HG03135 (cell line): ENCODE measurements at regions not wholly inside any gene's neighbourhood (a gene's known extent, or its start where the extent isn't known, plus 50 kb on each side); places are given as distances from the start of the nearest gene placed in this dataset.

Experiments
- ATAC-seq: cut with Tn5 transposase; IDR thresholded peaks from one replicate; pipeline ENCODE4 v1.9.1; 2021; ENCODE audit warnings: mild to moderate bottlenecking, moderate library complexity; ENCODE audit not compliant: unreplicated experiment

DNA sequence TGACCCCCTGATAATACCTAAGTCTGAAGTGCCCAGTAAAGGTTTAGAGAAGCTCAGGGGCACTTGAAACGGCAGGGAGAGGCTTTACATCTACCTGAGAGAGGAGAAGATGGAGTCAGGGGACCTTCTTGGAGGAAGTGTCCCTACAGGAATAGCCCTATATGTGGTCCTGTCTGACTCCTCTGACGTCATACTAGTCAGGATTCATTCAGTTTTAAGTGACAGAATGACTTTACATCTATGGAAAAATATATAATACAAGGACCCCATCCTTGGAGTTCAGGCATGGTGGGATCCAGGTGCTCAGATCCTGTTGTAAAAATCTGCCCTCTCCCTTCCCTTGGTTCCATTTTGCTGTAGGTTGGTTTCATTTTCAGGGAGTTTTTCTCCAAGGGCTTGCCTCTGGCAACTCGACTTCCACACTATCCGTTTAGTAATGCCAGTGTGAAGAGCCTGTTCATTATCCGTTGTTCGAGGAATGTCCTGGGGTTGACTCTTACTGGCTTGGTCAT, 205.6 kb downstream of the IRF8 start:
- ATAC-seq: no peak

- ATAC-seq: no peak
These were observed 208.4 kb downstream of the IRF8 start for GRCh38 chr16:86107215-86107825.

DNA sequence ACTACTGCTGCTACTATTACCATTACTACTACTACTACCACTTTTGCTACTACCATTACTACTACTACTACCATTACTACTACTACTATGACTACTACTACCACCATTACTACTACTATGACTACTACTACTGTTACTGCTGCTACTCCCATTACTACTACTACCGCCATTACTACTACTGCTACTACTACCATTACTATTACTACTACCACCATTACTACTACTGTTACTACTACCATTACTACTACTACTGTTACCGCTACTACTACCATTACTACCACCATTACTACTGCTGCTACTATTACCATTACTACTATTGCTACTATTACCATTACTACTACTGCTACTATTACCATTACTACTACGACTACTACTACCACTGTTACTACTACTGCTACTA, 209.1 kb downstream of the IRF8 start:
- ATAC-seq: no peak

DNA sequence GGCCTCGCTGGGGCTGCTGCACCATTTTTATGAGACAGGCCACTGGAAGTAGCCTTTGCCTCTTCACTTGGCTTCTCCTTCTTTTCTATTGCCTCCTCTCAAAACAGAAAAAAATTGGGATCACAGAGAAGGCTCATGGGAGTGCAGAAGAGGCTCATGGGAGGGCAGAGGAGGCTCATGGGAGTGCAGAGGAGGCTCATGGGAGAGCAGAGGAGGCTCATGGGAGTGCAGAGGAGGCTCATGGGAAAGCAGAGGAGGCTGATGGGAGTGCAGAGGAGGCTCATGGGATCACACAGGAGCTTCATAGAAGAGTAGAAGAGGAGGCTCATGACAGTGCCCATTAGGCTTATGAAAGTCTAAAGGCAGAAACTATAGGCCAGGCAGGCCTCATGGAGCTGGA, 211.2 kb downstream of the IRF8 start:
- ATAC-seq: no peak

DNA sequence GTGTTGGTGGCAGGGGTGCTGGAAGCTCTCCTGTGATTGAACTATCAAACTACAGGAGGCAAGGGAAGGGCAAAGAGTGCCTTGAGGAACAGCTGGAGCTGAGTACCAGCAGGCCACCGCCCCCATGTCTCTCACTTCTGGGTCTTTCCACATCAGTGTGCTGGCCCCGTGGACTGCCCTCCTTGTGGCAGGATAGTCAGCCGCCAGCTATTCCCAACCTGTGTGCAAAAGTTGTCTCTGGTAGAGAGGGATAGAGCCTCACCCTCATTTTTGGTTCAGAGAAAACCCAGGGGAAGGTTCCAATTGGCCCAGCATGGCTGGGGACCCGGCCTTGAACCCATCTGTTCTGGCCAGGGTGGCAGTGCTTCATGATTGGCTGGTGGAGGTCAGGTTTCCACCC, 211.8 kb downstream of the IRF8 start:
- ATAC-seq: no peak

DNA sequence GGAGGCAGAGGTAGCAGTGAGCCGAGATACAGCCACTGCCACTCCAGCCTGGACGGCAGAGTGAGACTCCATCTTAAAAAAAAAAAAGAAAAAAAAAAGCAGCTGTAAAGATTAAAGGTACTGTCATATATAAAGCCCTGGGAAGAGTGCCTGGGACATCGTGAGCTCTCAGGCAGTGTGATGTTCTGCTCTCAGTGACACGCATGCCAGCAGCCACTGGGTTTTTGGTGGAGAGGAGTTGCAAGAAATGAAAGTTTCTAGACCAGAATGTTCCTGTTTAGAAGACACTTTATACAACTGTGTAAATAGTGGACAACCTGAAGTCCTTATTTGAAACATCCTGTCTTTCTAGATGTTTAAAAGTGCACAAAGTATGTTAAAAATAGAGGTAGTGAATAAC, 213.2 kb downstream of the IRF8 start:
- no peak for ATAC-seq

- no peak for ATAC-seq
These were observed 218.3 kb downstream of the IRF8 start for GRCh38 chr16:86117235-86117634.

- no peak for ATAC-seq
These were observed 218.8 kb downstream of the IRF8 start for GRCh38 chr16:86117756-86118155.

DNA sequence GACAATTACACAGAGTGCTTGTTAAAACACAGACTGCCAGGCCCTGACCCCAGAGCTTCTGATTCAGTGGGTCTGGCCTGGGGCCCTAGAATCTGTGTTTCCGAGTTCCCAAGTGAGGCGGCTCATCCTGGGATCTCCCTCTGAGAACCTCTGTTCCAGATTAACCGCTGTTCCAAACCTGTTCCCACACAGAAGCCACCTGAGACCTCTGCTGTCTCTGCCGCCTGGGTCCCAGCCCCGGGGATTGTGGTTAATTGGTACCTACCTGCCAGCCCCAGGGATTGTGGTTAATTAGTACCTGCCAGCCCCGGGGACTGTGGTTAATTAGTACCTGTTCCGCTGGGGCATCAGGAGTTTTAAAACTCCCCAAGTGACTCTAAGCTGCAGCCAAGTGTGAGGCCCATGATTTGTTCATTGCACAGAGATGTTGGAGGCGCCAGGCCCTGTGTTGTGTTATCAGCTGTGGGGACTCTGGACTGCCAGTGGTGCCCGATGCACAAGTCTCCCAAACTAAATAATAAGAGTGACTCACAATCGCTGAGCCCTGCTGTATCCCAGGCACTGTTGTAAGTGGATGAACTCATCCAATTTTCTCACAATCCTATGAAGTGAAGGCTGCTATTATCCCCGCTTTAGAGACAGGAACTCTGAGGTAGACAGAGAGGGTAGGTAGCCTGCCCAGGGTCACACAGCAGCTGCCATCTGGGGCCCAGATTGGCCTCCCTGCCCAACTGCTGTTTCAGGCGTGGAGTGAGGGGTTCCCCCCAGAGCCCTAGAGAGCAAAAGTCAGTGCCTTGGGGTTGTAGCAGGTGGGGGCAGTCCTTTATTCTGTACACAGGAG, 219.7 kb downstream of the IRF8 start:
- no peak for ATAC-seq

DNA sequence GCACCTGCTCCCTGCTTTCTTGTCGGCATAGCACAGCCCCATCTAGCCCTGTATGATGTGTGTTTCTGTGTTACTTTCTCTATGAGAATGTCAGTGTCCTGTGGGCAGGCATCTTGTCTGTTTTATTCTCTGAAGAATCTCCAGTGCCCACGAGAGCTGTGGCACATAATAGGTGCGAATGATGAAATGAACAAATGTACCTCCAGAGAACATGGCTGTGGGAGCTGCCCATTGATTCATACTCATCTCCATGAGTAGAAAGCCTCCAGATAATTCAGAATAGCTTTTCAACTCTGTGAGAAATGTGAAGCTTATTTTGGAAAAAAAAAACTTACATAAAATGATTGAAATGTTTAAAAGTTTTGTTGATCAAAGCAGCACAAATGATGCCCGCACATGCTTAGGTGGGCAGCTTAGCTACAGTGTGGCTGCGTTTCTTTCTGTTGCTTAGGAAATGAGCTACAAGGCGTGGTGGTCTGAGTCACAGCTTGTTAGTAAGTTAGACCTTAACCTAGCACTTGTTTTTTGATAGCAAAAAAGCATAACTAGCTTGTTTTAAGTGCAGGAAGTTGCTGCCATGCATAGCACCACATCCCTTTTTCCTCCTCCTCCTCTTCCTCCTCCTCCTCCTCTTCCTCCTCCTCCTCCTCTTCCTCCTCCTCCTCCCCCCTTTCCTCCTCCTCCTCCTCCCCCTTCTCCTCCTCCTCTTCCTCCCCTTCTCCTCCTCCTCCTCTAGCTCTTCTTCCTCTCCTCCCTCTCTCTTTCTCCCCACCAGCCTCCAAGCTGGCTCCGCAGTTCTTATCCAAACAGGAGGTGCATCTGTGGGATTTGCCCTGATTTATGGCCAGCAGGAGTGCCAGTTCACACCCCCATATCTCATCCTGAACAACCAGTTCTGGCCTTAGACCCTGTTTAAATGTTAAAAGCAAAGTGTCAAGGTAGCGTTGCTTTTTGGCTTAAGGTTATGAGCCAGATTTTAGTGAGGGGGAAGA, 221.5 kb downstream of the IRF8 start:
- ATAC-seq: no peak

- ATAC-seq: no peak
These were observed 222.5 kb downstream of the IRF8 start for GRCh38 chr16:86121374-86122010.

- ATAC-seq: no peak
These were observed 223.8 kb downstream of the IRF8 start for GRCh38 chr16:86122681-86123342.

- ATAC-seq: no peak
These were observed 225.4 kb downstream of the IRF8 start for GRCh38 chr16:86124321-86124720.

GRCh38 chr16:86126891-86127290, 227.9 kb downstream of the IRF8 start:
- ATAC-seq: no peak

DNA sequence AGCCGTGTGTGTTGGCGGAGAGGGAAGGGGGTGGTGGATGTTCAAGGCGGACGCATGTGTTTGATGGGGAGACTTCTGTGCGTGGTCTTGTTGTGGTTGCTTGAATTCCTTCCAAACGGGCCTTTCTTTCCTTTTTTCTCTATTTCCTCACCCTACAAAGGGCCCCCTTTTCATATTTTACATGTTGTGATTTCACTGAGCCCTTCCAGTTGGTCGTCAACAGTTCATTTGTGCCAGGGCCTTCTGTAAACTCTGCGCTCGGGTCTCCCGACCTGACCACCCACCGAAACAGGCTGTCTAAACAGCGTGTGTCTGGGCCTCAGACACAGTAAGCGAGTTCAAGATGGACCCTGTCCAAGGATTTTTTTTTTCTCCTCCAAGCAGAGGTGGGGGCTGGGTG, 228.4 kb downstream of the IRF8 start:
- ATAC-seq: no peak

- no peak for ATAC-seq
These were observed 229.3 kb downstream of the IRF8 start for GRCh38 chr16:86128246-86128645.

GRCh38 chr16:86129541-86129940, 230.6 kb downstream of the IRF8 start:
- ATAC-seq: no peak

DNA sequence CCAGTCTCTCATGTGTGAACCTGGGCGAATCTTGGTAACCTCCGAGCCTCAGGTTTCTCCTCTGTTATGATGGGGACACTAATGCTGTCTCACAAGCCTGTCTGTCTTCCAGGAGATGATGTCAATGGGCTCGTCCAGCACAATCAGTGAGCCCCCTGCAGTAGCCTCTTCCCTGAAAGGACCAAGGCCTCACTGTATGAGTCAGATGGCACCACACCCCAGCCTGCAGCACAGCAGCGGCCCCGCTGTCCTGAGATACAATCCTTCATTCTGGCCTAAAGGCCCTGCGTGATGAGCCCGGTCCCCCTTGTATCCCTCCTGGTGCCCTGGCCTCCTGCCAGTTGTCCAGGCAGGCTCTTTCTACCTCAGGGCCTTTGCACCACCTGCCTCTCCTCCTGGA, 234.4 kb downstream of the IRF8 start:
- ATAC-seq: no peak

- no peak for ATAC-seq
These were observed 234.9 kb downstream of the IRF8 start for GRCh38 chr16:86133847-86134375.
